B cell (primary cell): ENCODE measurements at regions not wholly inside any gene's neighbourhood (a gene's known extent, or its start where the extent isn't known, plus 50 kb on each side); places are given as distances from the start of the nearest gene placed in this dataset.

Experiments
- ATAC-seq: fragments of 200-7000 bp; cut with Tn5 transposase; one replicate; pipeline ENCODE4 v1.10.0; 2021; ENCODE audit warnings: low read depth, mild to moderate bottlenecking, moderate number of reproducible peaks, moderate library complexity
- CTCF ChIA-PET: fragments of 350-600 bp; sonication (Branson Sonifier 250); formaldehyde crosslinking; loops from one replicate; lab custom pipeline; 2021; ENCODE audit warnings: antibody characterized with exemption, inconsistent platforms; lab: Charles Lee
- POLR2A ChIA-PET: fragments of 350-600 bp; sonication (Branson Sonifier 250); formaldehyde crosslinking; loops from one replicate; lab custom pipeline; 2021; ENCODE audit warnings: antibody characterized with exemption; lab: Charles Lee
- DNase-seq: peaks from one replicate; pipeline ENCODE4 v3.0.0; 2013
- H2AFZ ChIP-seq: 2 replicates; pipeline ENCODE4 v1.6.1; 2012; ENCODE audit warnings: mild to moderate bottlenecking, low read depth, low read length; ENCODE audit not compliant: insufficient read depth, poor library complexity, severe bottlenecking
- H3K27ac ChIP-seq, 2 donors: 1 replicate in 1 of 2; 2 replicates in 1 of 2; pipeline ENCODE4 v1.5.1; 2012 to 2013; ENCODE audit warnings: low read length in 2 of 2, mild to moderate bottlenecking in 2 of 2, moderate library complexity in 1 of 2
- H3K27me3 ChIP-seq, 4 experiments: fragments of 200-600 bp in 1 of 4; sonication (generic) in 1 of 4; replicated peaks in 1 of 4; 1 replicate in 2 of 4; 2 replicates in 2 of 4; pipeline versions ENCODE4 v1.6.1 to v1.7.0; 2013 to 2016; ENCODE audit warnings: low read length in 3 of 4, mild to moderate bottlenecking in 2 of 4, mixed read lengths in 1 of 4, moderate library complexity in 1 of 4; ENCODE audit not compliant: insufficient read depth in 4 of 4, control insufficient read depth in 3 of 4; ENCODE audit errors: control extremely low read depth in 1 of 4
- H3K36me3 ChIP-seq, 2 experiments: replicated peaks in 1 of 2; 1 replicate in 1 of 2; 2 replicates in 1 of 2; pipeline versions ENCODE4 v1.6.1 to v1.7.1; 2013; ENCODE audit warnings: low read length in 1 of 2; ENCODE audit not compliant: insufficient read depth in 2 of 2, control insufficient read depth in 1 of 2; ENCODE audit errors: control extremely low read depth in 1 of 2, extremely low read depth in 1 of 2
- H3K4me1 ChIP-seq, 2 donors: fragments of 200-600 bp in 1 of 2; sonication (generic) in 1 of 2; 1 replicate in 1 of 2; 2 replicates in 1 of 2; pipeline versions ENCODE4 v1.5.1 to v1.6.1; 2013 to 2017; ENCODE audit warnings: low read length in 2 of 2; ENCODE audit not compliant: control insufficient read depth in 2 of 2, insufficient read depth in 2 of 2
- H3K4me2 ChIP-seq: replicated peaks from 2 replicates; pipeline ENCODE3; 2012; ENCODE audit warnings: mild to moderate bottlenecking, low read depth, low read length; ENCODE audit not compliant: poor library complexity, severe bottlenecking
- H3K4me3 ChIP-seq, 5 experiments: fragments of 200-600 bp in 1 of 5; sonication (generic) in 1 of 5; 1 replicate in 3 of 5; 2 replicates in 2 of 5; pipeline versions ENCODE4 v1.5.1 to v1.7.0; 2011 to 2016; ENCODE audit warnings: low read length in 4 of 5, mild to moderate bottlenecking in 4 of 5, low read depth in 2 of 5, control low read depth in 1 of 5, moderate library complexity in 1 of 5; ENCODE audit not compliant: insufficient read depth in 1 of 5; ENCODE audit errors: control extremely low read depth in 1 of 5, extremely low read depth in 1 of 5
- H3K79me2 ChIP-seq: fragments of 200-600 bp; sonication (generic); one replicate; pipeline ENCODE4 v1.6.0; 2016; ENCODE audit warnings: low read length; ENCODE audit not compliant: control insufficient read depth, insufficient read depth
- H3K9ac ChIP-seq: fragments of 200-600 bp; sonication (generic); 2 replicates; pipeline ENCODE4 v1.6.1; 2017; ENCODE audit warnings: mild to moderate bottlenecking, low read length, moderate library complexity
- H3K9me3 ChIP-seq, 3 donors: one replicate each; pipeline versions ENCODE4 v1.6.1 to v1.7.1; 2013; ENCODE audit warnings: low read length in 2 of 3; ENCODE audit not compliant: control insufficient read depth in 2 of 3, insufficient read depth in 1 of 3; ENCODE audit errors: control extremely low read depth in 1 of 3
- H4K20me1 ChIP-seq: 2 replicates; pipeline ENCODE4 v1.6.0; 2012; ENCODE audit warnings: mild to moderate bottlenecking, low read length; ENCODE audit not compliant: insufficient read depth, control insufficient read depth, poor library complexity, severe bottlenecking
- H3K27ac Mint-ChIP-seq: one replicate; pipeline ENCODE4 v1.8.0; 2021; ENCODE audit warnings: mixed read lengths
- H3K27me3 Mint-ChIP-seq: one replicate; pipeline ENCODE4 v1.8.0; 2021; ENCODE audit warnings: mixed read lengths
- H3K4me1 Mint-ChIP-seq: one replicate; pipeline ENCODE4 v1.8.0; 2021; ENCODE audit warnings: mixed read lengths
- H3K4me3 Mint-ChIP-seq: one replicate; pipeline ENCODE4 v1.8.0; 2021; ENCODE audit warnings: mixed read lengths
- H3K9me3 Mint-ChIP-seq: one replicate; pipeline ENCODE4 v1.8.0; 2022; ENCODE audit warnings: mixed read lengths; ENCODE audit not compliant: insufficient read depth
- EZH2 ChIP-seq: IDR thresholded peaks from 2 replicates; pipeline ENCODE4 v1.6.1; 2012; ENCODE audit warnings: borderline replicate concordance, low read depth, mild to moderate bottlenecking, moderate library complexity, low read length; ENCODE audit not compliant: insufficient read depth, poor library complexity, severe bottlenecking
- WGBS: methylation state at CpG from one replicate; pipeline ENCODE4 v1.1.5; 2013; ENCODE audit warnings: missing lambda C conversion rate; ENCODE audit not compliant: insufficient coverage; 5-methylcytosine and 5-hydroxymethylcytosine counted together
- intact Hi-C: fragments of 100-400 bp; cut with micrococcal nuclease; formaldehyde crosslinking; loops from one replicate; pipeline ENCODE4 v1.10.0; 2022
- TF ChIP-seq, protein P1 (sequence below): fragments of 200-600 bp; IDR thresholded peaks from one replicate; pipeline ENCODE4 v1.8.0; 2022; ENCODE audit warnings: antibody characterized with exemption, mild to moderate bottlenecking

DNA sequence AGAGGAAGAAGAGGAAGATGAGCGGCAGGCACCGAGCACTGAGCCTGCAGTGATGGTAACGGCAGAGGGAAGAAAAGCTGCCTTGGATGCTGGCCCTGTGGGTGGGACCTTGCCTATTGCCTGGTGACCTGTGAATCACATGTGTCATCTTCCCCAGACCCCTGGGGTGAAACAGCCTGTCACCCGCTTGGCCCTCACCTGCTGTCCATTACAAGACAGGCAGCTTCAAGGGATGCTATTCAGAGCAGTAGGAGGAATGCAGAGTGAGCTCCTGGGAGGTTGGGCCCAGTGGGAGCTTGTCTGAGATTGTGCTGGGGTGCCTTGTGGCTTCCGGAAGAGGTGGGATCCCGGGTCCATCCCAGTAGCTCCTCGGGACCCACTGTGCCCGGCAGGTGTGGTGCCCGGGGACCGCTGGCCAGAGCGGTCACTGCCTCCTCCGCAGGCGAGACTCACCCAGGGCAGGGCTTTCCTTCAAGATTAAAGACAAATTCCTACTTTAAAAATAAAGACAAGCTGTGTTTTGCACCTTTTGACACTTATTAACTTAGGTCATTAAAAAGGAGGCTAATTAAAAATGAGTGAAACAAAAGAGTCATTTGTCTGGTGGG lies 440.2 kb upstream of the MKI67 start:
- H3K4me1 ChIP-seq = no peaks in the 10 kb centered on the region
- Mint-ChIP-seq H3K27me3 (no peaks in the 10 kb centered on the region), H3K4me1 (no peaks in the 10 kb centered on the region), H3K27ac (no peak overlapping the region), H3K4me3 (no peak overlapping the region), H3K9me3 (no peaks in the 10 kb centered on the region)
- CTCF ChIA-PET = no interaction called here
- intact Hi-C loops = no loop called here
- H3K27ac ChIP-seq = no peak overlapping the region
- DNase-seq (no peak), ATAC-seq (no peak)
- no peaks in the 10 kb centered on the region for H3K27me3 ChIP-seq
- no peaks in the 10 kb centered on the region for H3K79me2 ChIP-seq
- no peak overlapping the region for H3K4me2 ChIP-seq
- H3K4me3 ChIP-seq = no peak overlapping the region
- POLR2A ChIA-PET = no interaction called here
- no peak overlapping the region for H2AFZ ChIP-seq
- WGBS = 97% methylated on average over 7 of the region's 13 CpGs
- TF ChIP-seq, protein P1, sequence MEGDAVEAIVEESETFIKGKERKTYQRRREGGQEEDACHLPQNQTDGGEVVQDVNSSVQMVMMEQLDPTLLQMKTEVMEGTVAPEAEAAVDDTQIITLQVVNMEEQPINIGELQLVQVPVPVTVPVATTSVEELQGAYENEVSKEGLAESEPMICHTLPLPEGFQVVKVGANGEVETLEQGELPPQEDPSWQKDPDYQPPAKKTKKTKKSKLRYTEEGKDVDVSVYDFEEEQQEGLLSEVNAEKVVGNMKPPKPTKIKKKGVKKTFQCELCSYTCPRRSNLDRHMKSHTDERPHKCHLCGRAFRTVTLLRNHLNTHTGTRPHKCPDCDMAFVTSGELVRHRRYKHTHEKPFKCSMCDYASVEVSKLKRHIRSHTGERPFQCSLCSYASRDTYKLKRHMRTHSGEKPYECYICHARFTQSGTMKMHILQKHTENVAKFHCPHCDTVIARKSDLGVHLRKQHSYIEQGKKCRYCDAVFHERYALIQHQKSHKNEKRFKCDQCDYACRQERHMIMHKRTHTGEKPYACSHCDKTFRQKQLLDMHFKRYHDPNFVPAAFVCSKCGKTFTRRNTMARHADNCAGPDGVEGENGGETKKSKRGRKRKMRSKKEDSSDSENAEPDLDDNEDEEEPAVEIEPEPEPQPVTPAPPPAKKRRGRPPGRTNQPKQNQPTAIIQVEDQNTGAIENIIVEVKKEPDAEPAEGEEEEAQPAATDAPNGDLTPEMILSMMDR = no peak
- TF ChIP-seq EZH2 = no peak
- H4K20me1 ChIP-seq = no peaks in the 10 kb centered on the region
- H3K9ac ChIP-seq = no peak overlapping the region
- peaks cover 0 to 11% (median 0%) of the 10 kb centered on the region in 3 donors for H3K9me3 ChIP-seq
- no peaks in the 10 kb centered on the region for H3K36me3 ChIP-seq

DNA sequence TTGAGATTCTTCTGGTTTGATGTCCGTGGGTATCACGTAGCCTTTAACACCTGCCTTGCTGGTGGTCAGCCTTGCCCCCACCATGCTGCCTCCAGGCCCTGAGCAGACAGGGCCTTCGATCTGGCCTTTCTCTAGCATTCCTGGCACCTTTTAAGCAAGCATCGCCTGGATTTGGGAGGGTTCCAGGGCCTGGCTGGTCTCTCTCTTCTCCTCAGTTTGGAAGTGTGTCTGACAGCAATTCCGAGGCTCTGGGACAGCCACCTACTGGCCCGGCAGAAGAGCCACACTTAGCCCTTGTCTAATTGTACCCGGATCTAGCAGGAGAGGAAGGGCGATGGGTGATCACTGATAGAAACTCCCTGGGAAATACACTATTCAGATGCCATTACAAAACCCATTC lies 441.3 kb upstream of the MKI67 start:
- CTCF ChIA-PET = no interaction called here
- 78% methylated on average over 7 of the region's 8 CpGs for WGBS
- Mint-ChIP-seq H3K27me3 (no peaks in the 10 kb centered on the region), H3K4me3 (no peak overlapping the region), H3K4me1 (no peaks in the 10 kb centered on the region), H3K9me3 (no peaks in the 10 kb centered on the region), H3K27ac (no peak overlapping the region)
- DNase-seq = no peak
- intact Hi-C loops = no loop called here
- POLR2A ChIA-PET = no interaction called here
- no peak overlapping the region for H3K9ac ChIP-seq
- no peak for TF ChIP-seq EZH2
- TF ChIP-seq, protein P1 = no peak
- H3K36me3 ChIP-seq = no peaks in the 10 kb centered on the region
- no peak overlapping the region for H3K4me2 ChIP-seq
- no peak overlapping the region for H2AFZ ChIP-seq
- H3K4me3 ChIP-seq = no peak overlapping the region
- H3K9me3 ChIP-seq = peaks cover 0 to 12% (median 0%) of the 10 kb centered on the region in 3 donors
- no peaks in the 10 kb centered on the region for H4K20me1 ChIP-seq
- no peak overlapping the region for H3K27ac ChIP-seq
- no peaks in the 10 kb centered on the region for H3K27me3 ChIP-seq
- no peak for ATAC-seq
- H3K4me1 ChIP-seq = no peaks in the 10 kb centered on the region
- no peaks in the 10 kb centered on the region for H3K79me2 ChIP-seq
